GM23338 (cell line): ENCODE measurements at regions not wholly inside any gene's neighbourhood (a gene's known extent, or its start where the extent isn't known, plus 50 kb on each side); places are given as distances from the start of the nearest gene placed in this dataset.

Source experiments
- CREB1 ChIP-seq: fragments of 250-450 bp; sonication (Bioruptor Pico); IDR thresholded peaks from 2 replicates; pipeline ENCODE4 v1.5.0; 2020; ENCODE audit warnings: low read depth, mild to moderate bottlenecking, moderate library complexity
- CTCF ChIP-seq, 2 experiments: fragments of 200-600 bp in 1 of 2; sonication (generic) in 1 of 2; conservative IDR thresholded peaks; 2 replicates each; pipeline versions ENCODE4 v1.5.1 to v1.6.1; 2016 to 2017; ENCODE audit warnings: antibody characterized with exemption in 2 of 2, low read depth in 2 of 2, mild to moderate bottlenecking in 2 of 2, moderate library complexity in 1 of 2
- EZH2 ChIP-seq: fragments of 200-600 bp; sonication (generic); IDR thresholded peaks from one replicate; pipeline ENCODE4 v1.8.0; 2017; ENCODE audit warnings: antibody characterized with exemption, mild to moderate bottlenecking, low read depth; ENCODE audit not compliant: unreplicated experiment
- POLR2AphosphoS5 ChIP-seq: IDR thresholded peaks from 2 replicates; pipeline ENCODE4 v1.6.1; 2016; ENCODE audit warnings: antibody characterized with exemption, low read depth
- ZNF114 ChIP-seq: fragments of 250-450 bp; sonication (Bioruptor Pico); IDR thresholded peaks from 2 replicates; pipeline ENCODE4 v1.5.0; 2020; ENCODE audit warnings: mild to moderate bottlenecking, moderate library complexity
- ZNF331 ChIP-seq: fragments of 250-450 bp; sonication (Bioruptor Pico); IDR thresholded peaks from 2 replicates; pipeline ENCODE4 v1.5.0; 2020; ENCODE audit warnings: low read depth, mild to moderate bottlenecking, moderate library complexity

DNA sequence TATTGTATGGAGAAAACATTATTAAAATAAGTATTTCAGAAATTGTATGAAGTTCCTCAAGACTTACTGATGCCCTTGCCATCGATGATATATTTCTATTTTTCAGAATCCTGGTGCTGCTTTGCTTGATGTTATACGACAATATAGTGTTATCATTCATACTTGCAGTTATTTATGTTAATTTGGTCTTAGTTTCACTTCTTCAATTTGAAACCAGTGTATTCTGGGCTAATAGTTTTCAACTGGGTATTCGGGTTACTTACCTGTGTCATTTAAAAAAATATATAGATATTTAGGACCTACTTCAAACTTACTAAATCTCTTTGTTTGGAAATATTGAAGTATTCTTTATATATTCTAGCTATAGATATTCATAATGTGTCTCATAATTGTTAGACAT is 1414.7 kb downstream of the C4orf33 start:
- no peak for TF ChIP-seq CREB1
- no peak for TF ChIP-seq CTCF (conservative IDR thresholded peaks at IDR 0.05; ENCODE audit: low read depth in 2 of 2)
- no peak for TF ChIP-seq EZH2
- no peak for TF ChIP-seq ZNF331 (CRISPR knock-in tag)
- no peak for TF ChIP-seq POLR2AphosphoS5
- TF ChIP-seq ZNF114 (CRISPR knock-in tag): no peak
